Spinal cord (tissue), 9 donors: ENCODE measurements at regions not wholly inside any gene's neighbourhood (a gene's known extent, or its start where the extent isn't known, plus 50 kb on each side); places are given as distances from the start of the nearest gene placed in this dataset.
"Not testable (repeated sequence)": the region's sequence is repeated elsewhere in the genome, so short reads cannot be mapped to it uniquely, and the experiment has no call there.

Experiments used
- DNase-seq, 6 donors: peaks; one replicate each; pipeline versions ENCODE4 v3.0.0 to v3.0.0-alpha.2; 2013 to 2015; ENCODE audit warnings: low spot score in 6 of 6, low read depth in 4 of 6
- H3K27ac ChIP-seq: one replicate; pipeline ENCODE4 v1.5.1; 2013; ENCODE audit warnings: low read depth, low read length, control low read depth
- H3K27me3 ChIP-seq: one replicate; pipeline ENCODE4 v1.6.1; 2013; ENCODE audit warnings: low read length; ENCODE audit not compliant: control insufficient read depth, insufficient read depth
- H3K36me3 ChIP-seq: one replicate; pipeline ENCODE4 v1.6.1; 2013; ENCODE audit warnings: low read length; ENCODE audit not compliant: control insufficient read depth, insufficient read depth
- H3K4me1 ChIP-seq: one replicate; pipeline ENCODE4 v1.6.1; 2013; ENCODE audit warnings: low read length; ENCODE audit not compliant: control insufficient read depth, insufficient read depth
- H3K4me3 ChIP-seq: one replicate; pipeline ENCODE4 v1.5.1; 2013; ENCODE audit warnings: low read depth, low read length, control low read depth
- H3K9me3 ChIP-seq: one replicate; pipeline ENCODE4 v1.6.1; 2013; ENCODE audit warnings: low read length; ENCODE audit not compliant: control insufficient read depth, insufficient read depth
- WGBS: methylation state at CpG from one replicate; pipeline ENCODE4 v1.1.5; 2013; ENCODE audit warnings: missing lambda C conversion rate; ENCODE audit not compliant: insufficient coverage; 5-methylcytosine and 5-hydroxymethylcytosine counted together
- donor health status: healthy.

DNA sequence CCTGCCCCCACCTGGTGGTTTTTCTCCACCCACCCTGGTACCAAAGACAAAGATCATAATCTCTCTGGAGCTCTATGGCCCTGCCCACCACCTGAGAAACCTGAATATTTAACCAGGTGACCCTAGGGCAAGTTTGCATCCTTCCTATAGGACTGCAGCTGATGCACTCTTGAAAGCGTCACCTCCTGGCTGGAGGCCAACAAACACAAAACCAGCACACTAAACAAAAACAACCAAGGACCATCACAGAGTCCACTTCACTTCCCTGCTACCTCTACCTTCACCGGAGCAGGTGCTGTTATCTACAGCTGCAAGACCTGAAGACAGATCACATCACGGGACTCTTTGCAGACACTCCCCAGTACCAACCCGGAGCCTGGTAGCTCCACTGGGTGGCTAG, 296.7 kb upstream of the FGF13 start:
- H3K27ac ChIP-seq: no peak overlapping the region
- WGBS: 73% methylated on average over 4 of the region's 4 CpGs
- H3K36me3 ChIP-seq: no peaks in the 10 kb centered on the region

DNA sequence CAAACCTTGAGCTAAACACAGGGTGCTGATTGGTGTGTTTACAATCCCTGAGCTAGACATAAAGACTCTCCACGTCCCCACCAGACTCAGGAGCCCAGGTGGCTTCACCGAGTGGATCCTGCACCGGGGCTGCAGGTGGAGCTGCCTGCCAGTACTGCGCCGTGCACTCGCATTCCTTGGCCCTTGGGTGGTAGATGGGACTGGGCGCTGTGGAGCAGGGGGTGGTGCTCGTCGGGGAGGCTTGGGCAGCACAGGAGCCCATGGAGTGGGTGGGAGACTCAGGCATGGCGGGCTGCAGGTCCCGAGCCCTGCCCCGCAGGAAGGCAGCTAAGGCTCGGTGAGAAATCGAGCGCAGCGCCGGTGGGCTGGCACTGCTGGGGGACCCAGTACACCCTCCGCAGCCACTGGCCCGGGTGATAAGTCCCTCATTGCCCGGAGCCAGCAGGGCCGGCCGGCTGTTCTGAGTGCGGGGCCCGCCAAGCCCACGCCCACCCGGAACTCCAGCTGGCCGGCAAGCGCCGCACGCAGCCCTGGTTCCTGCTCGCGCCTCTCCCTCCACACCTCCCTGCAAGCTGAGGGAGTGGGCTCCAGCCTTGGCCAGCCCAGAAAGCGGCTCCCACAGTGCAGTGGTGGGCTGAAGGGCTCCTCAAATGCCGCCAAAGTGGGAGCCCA, 292.5 kb upstream of the FGF13 start:
- H3K27me3 ChIP-seq, DNase-seq, H3K36me3 ChIP-seq, H3K27ac ChIP-seq, H3K4me1 ChIP-seq, H3K9me3 ChIP-seq, H3K4me3 ChIP-seq: not testable (repeated sequence)
- WGBS: 92% methylated on average over 11 of the region's 34 CpGs

More for the DNA sequence above, 296.7 kb upstream of the FGF13 start:
- H3K4me3 ChIP-seq: no peak overlapping the region
- no peaks in the 10 kb centered on the region for H3K27me3 ChIP-seq
- H3K9me3 ChIP-seq: peaks cover 5% of the 10 kb centered on the region
- DNase-seq: no peak
- H3K4me1 ChIP-seq: no peaks in the 10 kb centered on the region

DNA sequence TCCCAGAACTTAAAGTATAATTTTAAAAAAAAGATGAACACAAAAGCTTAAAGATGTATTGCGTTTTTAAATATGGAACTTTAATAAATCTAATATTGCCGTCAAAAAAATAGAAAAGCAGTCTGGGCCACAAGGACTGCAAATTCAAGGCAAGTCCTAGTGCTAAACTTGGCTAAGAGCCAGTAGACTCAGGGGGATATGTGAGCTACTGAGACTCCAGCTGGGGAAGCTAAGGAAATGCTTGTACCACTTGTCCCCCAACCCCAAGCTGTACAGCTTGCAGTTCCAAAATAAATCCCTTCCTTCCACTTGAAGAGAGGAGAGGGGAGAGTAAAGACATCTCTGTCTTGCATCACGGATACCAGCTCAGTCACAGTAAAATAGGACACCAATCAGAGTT, 290.8 kb upstream of the FGF13 start:
- no peak for DNase-seq
- Histone ChIP-seq H3K9me3 (no peaks in the 10 kb centered on the region), H3K4me3 (no peak overlapping the region), H3K27me3 (no peaks in the 10 kb centered on the region), H3K27ac (no peak overlapping the region), H3K4me1 (no peaks in the 10 kb centered on the region), H3K36me3 (no peaks in the 10 kb centered on the region)
- WGBS: no CpG with 5 or more reads among the region's 3 CpGs

DNA sequence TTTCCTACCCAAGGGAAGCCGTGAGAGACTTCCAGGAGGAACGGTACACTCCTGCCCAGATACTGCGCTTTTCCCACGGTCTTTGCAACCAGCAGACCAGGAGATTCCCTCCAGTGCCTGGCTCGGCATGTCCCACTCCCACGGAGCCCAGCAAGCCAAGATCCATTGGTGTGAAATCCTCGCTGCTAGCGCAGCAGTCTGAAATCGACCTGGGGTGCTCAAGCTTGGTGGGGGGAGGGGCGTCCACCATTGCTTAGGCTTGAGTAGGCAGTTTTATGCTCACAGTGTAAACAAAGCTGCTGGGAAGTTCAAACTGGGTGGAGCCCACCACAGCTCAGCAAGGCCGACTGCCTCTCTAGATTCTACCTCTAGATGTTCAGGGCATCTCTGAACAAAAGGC, 284.8 kb upstream of the FGF13 start:
- Histone ChIP-seq H3K36me3 (no peaks in the 10 kb centered on the region), H3K4me1 (no peaks in the 10 kb centered on the region), H3K27ac (no peak overlapping the region), H3K27me3 (no peaks in the 10 kb centered on the region), H3K9me3 (no peaks in the 10 kb centered on the region), H3K4me3 (no peak overlapping the region)
- DNase-seq: no peak
- 86% methylated on average over 9 of the region's 11 CpGs for WGBS

DNA sequence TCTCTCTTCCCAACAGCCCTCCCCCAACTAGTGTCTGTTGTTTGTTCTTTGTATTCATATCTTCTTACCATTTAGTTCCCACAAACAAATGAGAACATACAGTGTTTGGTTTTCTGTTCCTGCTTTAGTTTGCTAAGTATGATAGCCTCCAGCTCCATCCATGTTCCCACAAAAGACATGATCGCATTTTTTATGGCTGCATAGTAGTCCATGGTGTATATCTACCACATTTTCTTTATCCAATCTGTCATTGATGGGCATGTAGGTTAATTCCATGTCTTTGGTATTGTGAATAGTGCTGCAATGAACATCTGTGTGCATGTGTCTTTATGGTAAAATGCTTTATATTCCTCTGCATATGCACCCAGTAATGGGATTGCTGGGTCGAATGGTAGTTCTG, 283.9 kb upstream of the FGF13 start:
- Histone ChIP-seq H3K9me3 (no peaks in the 10 kb centered on the region), H3K4me3 (no peak overlapping the region), H3K36me3 (no peaks in the 10 kb centered on the region), H3K27ac (no peak overlapping the region), H3K27me3 (no peaks in the 10 kb centered on the region), H3K4me1 (no peaks in the 10 kb centered on the region)
- DNase-seq: no peak
- WGBS: no CpG with 5 or more reads among the region's 2 CpGs

DNA sequence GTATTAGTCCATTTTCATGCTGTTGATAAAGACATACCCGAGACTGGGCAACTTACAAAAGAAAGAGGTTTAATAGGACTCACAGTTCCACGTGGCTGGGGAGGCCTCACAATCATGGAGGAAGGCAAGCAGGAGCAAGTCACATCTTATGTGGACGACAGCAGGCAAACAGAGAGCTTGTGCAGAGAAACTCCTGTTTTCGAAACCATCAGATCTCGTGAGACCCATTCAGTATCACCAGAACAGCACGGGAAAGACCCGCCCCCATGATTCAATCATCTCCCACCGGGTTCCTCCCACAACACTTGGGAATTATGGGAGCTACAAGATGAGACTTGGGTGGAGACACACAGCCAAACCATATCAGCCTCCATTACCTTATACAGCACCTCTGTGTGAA, 278.9 kb upstream of the FGF13 start:
- 59% methylated on average over 8 of the region's 8 CpGs for WGBS
- H3K4me3 ChIP-seq, H3K27ac ChIP-seq, DNase-seq, H3K9me3 ChIP-seq, H3K36me3 ChIP-seq, H3K27me3 ChIP-seq, H3K4me1 ChIP-seq: not testable (repeated sequence)

DNA sequence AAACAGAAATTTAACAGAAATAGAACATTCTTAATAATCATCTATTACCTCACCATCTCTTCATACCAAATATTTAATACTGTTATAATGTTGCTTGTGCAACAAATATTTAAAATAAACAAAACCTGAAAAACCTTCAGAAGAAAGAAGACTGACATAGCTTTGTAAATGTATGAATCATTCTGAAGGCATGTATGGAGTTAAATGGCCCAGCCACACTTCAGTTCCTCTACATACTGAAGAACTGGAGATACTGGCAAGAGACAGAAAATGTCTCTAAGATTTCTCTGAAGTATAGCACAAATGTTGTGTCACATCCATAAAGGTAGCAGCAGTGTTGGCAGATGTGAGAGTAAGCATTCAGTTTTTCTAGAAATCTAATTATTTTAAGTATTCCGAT, 275.3 kb upstream of the FGF13 start:
- Histone ChIP-seq H3K36me3 (no peaks in the 10 kb centered on the region), H3K27ac (no peak overlapping the region), H3K9me3 (no peaks in the 10 kb centered on the region), H3K4me1 (no peaks in the 10 kb centered on the region), H3K27me3 (no peaks in the 10 kb centered on the region), H3K4me3 (no peak overlapping the region)
- WGBS: 80% methylated on average over 1 of the region's 1 CpG
- no peak for DNase-seq

- WGBS: 64% methylated on average over 2 of the region's 3 CpGs
- Histone ChIP-seq H3K4me3 (no peak overlapping the region), H3K9me3 (no peaks in the 10 kb centered on the region), H3K36me3 (no peaks in the 10 kb centered on the region), H3K4me1 (no peaks in the 10 kb centered on the region), H3K27ac (no peak overlapping the region), H3K27me3 (no peaks in the 10 kb centered on the region)
- no peak for DNase-seq
These were observed 274.7 kb upstream of the FGF13 start for GRCh38 chrX:138986235-138986634.

GRCh38 chrX:138982365-138982764, 270.8 kb upstream of the FGF13 start:
- WGBS: no CpG with 5 or more reads among the region's 4 CpGs
- H3K27me3 ChIP-seq: no peaks in the 10 kb centered on the region
- no peaks in the 10 kb centered on the region for H3K9me3 ChIP-seq
- H3K27ac ChIP-seq: no peak overlapping the region
- DNase-seq: no peak
- H3K4me1 ChIP-seq: no peaks in the 10 kb centered on the region
- H3K36me3 ChIP-seq: no peaks in the 10 kb centered on the region
- H3K4me3 ChIP-seq: no peak overlapping the region

- Histone ChIP-seq H3K4me1 (no peaks in the 10 kb centered on the region), H3K27ac (no peak overlapping the region), H3K9me3 (no peaks in the 10 kb centered on the region), H3K27me3 (no peaks in the 10 kb centered on the region), H3K36me3 (no peaks in the 10 kb centered on the region), H3K4me3 (no peak overlapping the region)
- WGBS: 69% methylated on average over 1 of the region's 4 CpGs
- DNase-seq: no peak
These were observed 253.0 kb upstream of the FGF13 start for GRCh38 chrX:138964501-138964900.
